K562 (cell line): ENCODE measurements at regions not wholly inside any gene's neighbourhood (a gene's known extent, or its start where the extent isn't known, plus 50 kb on each side); places are given as distances from the start of the nearest gene placed in this dataset.
"Not testable (repeated sequence)": the region's sequence is repeated elsewhere in the genome, so short reads cannot be mapped to it uniquely, and the experiment has no call there.

Experiments
- ATAC-seq: fragments of 200-7000 bp; cut with Tn5 transposase; 3 replicates; pipeline ENCODE4 v1.9.1; 2020; ENCODE audit warnings: moderate library complexity
- BruUV-seq: library from RNA; stranded (reverse); fragments of 400-500 nt; replicated peaks from 2 replicates; lab custom pipeline; 2021; lab: Mats Ljungman, UMichigan
- CTCF ChIA-PET: fragments of 300-600 bp; formaldehyde crosslinking; extraction: SDS; loops from one replicate; lab custom pipeline; 2021; ENCODE audit warnings: low intra/inter-chr PET ratio; lab: Yijun Ruan, JAX
- POLR2A ChIA-PET: fragments of 300-600, 350-650 bp; sonication (Branson Sonifier 250); formaldehyde crosslinking; extraction: SDS; loops from one replicate; lab custom pipeline; 2021; ENCODE audit warnings: antibody characterized with exemption, inconsistent platforms; lab: Yijun Ruan, JAX
- DNase-seq, 4 experiments: peaks; one replicate each; pipeline versions ENCODE4 v3.0.0 to v3.0.0-alpha.2; 2011 to 2018; ENCODE audit warnings: low spot score in 3 of 4, mixed read lengths in 3 of 4; ENCODE audit errors: extremely low read depth in 1 of 4
- FAIRE-seq: peaks from 2 replicates; lab custom pipeline; 2011; peaks lifted over from hg19 to GRCh38; lab: Jason Lieb, UNC
- H2AFZ ChIP-seq: 2 replicates; pipeline ENCODE4 v1.6.0; 2011; ENCODE audit warnings: low read depth, low read length, control low read depth, inconsistent platforms
- H3K27ac ChIP-seq: fragments of 200-600 bp; 3 replicates; pipeline ENCODE4 v1.8.0; 2011; ENCODE audit warnings: low read depth, mild to moderate bottlenecking, control low read depth, inconsistent platforms, low read length, moderate library complexity, mixed read lengths; ENCODE audit errors: extremely low read depth
- H3K27me3 ChIP-seq, 2 experiments: fragments of 300-600 bp in 1 of 2; 2 replicates in 1 of 2; 3 replicates in 1 of 2; pipeline versions ENCODE4 v1.6.0 to v1.8.0; 2011; ENCODE audit warnings: inconsistent platforms in 2 of 2, low read length in 2 of 2, mild to moderate bottlenecking in 1 of 2, mixed read lengths in 1 of 2, moderate library complexity in 1 of 2; ENCODE audit not compliant: control insufficient read depth in 2 of 2, insufficient read depth in 2 of 2
- H3K36me3 ChIP-seq: fragments of 300-600 bp; 3 replicates; pipeline ENCODE4 v1.8.0; 2011; ENCODE audit warnings: mild to moderate bottlenecking, low read length, inconsistent platforms; ENCODE audit not compliant: control insufficient read depth, insufficient read depth
- H3K4me1 ChIP-seq, 2 experiments: fragments of 200-600 bp in 1 of 2; replicated peaks in 1 of 2; 2 replicates in 1 of 2; 3 replicates in 1 of 2; pipeline versions ENCODE4 v1.5.1 to v1.8.0; 2011; ENCODE audit warnings: inconsistent platforms in 2 of 2, low read length in 2 of 2, mild to moderate bottlenecking in 1 of 2, mixed read lengths in 1 of 2, moderate library complexity in 1 of 2; ENCODE audit not compliant: control insufficient read depth in 2 of 2, insufficient read depth in 2 of 2
- H3K4me2 ChIP-seq: 2 replicates; pipeline ENCODE4 v1.6.1; 2011; ENCODE audit warnings: low read length, control low read depth, inconsistent platforms, mixed read lengths; ENCODE audit not compliant: insufficient read depth
- H3K4me3 ChIP-seq: fragments of 200-600 bp; sonication (generic), shearing (Covaris generic); 2 replicates; pipeline ENCODE4 v1.5.1; 2016; ENCODE audit warnings: control low read depth, inconsistent platforms
- H3K79me2 ChIP-seq: fragments of 200-600 bp; 3 replicates; pipeline ENCODE4 v1.8.0; 2011; ENCODE audit warnings: low read length, inconsistent platforms; ENCODE audit not compliant: control insufficient read depth, insufficient read depth
- H3K9ac ChIP-seq, 2 experiments: 2 replicates each; pipeline versions ENCODE4 v1.6.0 to v1.6.1; 2011; ENCODE audit warnings: low read depth in 2 of 2, low read length in 2 of 2, control low read depth in 1 of 2, inconsistent platforms in 1 of 2, mild to moderate bottlenecking in 1 of 2, mixed read lengths in 1 of 2; ENCODE audit not compliant: insufficient read depth in 1 of 2
- H3K9me1 ChIP-seq: one replicate; pipeline ENCODE4 v1.6.0; 2011; ENCODE audit warnings: inconsistent platforms, mild to moderate bottlenecking, low read length, moderate library complexity; ENCODE audit not compliant: control insufficient read depth, insufficient read depth
- H3K9me3 ChIP-seq: replicated peaks from 2 replicates; pipeline ENCODE4 v1.5.1; 2011; ENCODE audit warnings: low read depth, low read length, inconsistent platforms; ENCODE audit not compliant: control insufficient read depth, insufficient read depth
- H4K20me1 ChIP-seq: replicated peaks from 2 replicates; pipeline ENCODE4 v1.6.1; 2011; ENCODE audit warnings: low read length, inconsistent platforms, mixed read lengths; ENCODE audit not compliant: control insufficient read depth, insufficient read depth
- WGBS: fragments of 100-300 bp; shearing (Covaris generic); methylation state at CpG from one replicate; pipeline ENCODE4 v1.1.6; 2016; ENCODE audit warnings: low coverage, mixed read lengths; ENCODE audit not compliant: insufficient coverage; ENCODE audit errors: missing lambda C conversion rate; 5-methylcytosine and 5-hydroxymethylcytosine counted together
- in situ Hi-C: fragments of 300-500 bp; cut with MboI; formaldehyde crosslinking; loops from 4 replicates; pipeline ENCODE4 v1.15.0; 2018; ENCODE audit warnings: inconsistent platforms, mixed read lengths
- intact Hi-C: fragments of 100-400 bp; cut with micrococcal nuclease; formaldehyde crosslinking; loops from 2 replicates; pipeline ENCODE4 v1.14.2; 2022

GRCh38 chr20:29375937-29376336, 1881.5 kb upstream of the DEFB115 start:
- H3K79me2 ChIP-seq: not testable (repeated sequence)

DNA sequence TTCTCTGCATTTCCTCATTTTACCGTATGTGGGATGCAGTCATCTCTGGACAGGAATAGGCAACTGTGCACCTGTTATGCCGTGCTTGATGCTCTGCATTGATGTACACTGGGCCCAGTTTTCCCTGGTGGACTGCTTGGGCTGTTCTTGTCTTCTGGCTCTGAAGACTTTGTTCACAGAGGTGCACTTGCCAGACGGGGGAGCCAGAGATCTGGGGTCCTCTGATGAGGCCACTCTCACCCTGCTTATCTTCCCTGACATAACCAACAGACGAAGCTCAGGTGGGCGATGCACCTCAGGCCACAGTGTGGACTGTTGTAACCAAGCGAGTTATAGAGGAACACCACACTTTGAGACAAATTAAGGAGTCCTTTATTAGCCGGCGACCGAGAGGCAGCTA, 1864.6 kb upstream of the DEFB115 start:
- H2AFZ ChIP-seq, H3K27ac ChIP-seq, H4K20me1 ChIP-seq, H3K4me1 ChIP-seq, H3K79me2 ChIP-seq, H3K4me2 ChIP-seq, BruUV-seq, FAIRE-seq, H3K9me3 ChIP-seq, in situ Hi-C loops, H3K9ac ChIP-seq, DNase-seq, H3K4me3 ChIP-seq, intact Hi-C loops, H3K27me3 ChIP-seq, H3K9me1 ChIP-seq, CTCF ChIA-PET, H3K36me3 ChIP-seq, ATAC-seq, POLR2A ChIA-PET: not testable (repeated sequence)
- WGBS: 4% methylated on average over 7 of the region's 9 CpGs

More at GRCh38 chr20:29375937-29376336, 1881.5 kb upstream of the DEFB115 start:
- DNase-seq, H3K4me2 ChIP-seq, H3K27me3 ChIP-seq, BruUV-seq, CTCF ChIA-PET, intact Hi-C loops, FAIRE-seq, H4K20me1 ChIP-seq, H3K27ac ChIP-seq, H3K9me3 ChIP-seq, H3K4me1 ChIP-seq, ATAC-seq, H3K36me3 ChIP-seq, POLR2A ChIA-PET, H3K4me3 ChIP-seq, H3K9ac ChIP-seq, H3K9me1 ChIP-seq, in situ Hi-C loops, H2AFZ ChIP-seq: not testable (repeated sequence)
- WGBS: 0% methylated on average over 2 of the region's 2 CpGs
